Panc1 (cell line): ENCODE measurements at regions not wholly inside any gene's neighbourhood (a gene's known extent, or its start where the extent isn't known, plus 50 kb on each side); places are given as distances from the start of the nearest gene placed in this dataset.

Experiments
- CTCF ChIP-seq: fragments of 450-650 bp; IDR thresholded peaks from 2 replicates; pipeline ENCODE4 v1.5.1; 2017; ENCODE audit warnings: mild to moderate bottlenecking
- REST ChIP-seq, 2 experiments: IDR thresholded peaks; 2 replicates each; pipeline ENCODE4 v1.6.1; 2011 to 2012; ENCODE audit warnings: low read depth in 2 of 2, control low read depth in 1 of 2, low read length in 1 of 2, mild to moderate bottlenecking in 1 of 2, moderate library complexity in 1 of 2; ENCODE audit not compliant: insufficient read depth in 1 of 2
- TCF7L2 ChIP-seq: IDR thresholded peaks from 2 replicates; pipeline ENCODE4 v1.6.1; 2011; ENCODE audit warnings: mild to moderate bottlenecking, low read depth, low read length, inconsistent platforms

- TF ChIP-seq CTCF (no peak), TCF7L2 (no peak), REST (IDR thresholded peaks at IDR 0.05; ENCODE audit: insufficient read depth in 1 of 2, low read depth in 2 of 2, low read length in 1 of 2) (no peak)
These were observed 1008.0 kb upstream of the CRIM1 start for GRCh38 chr2:35347561-35347960.
